Hypothalamus (tissue), 51 donors: ENCODE measurements at regions not wholly inside any gene's neighbourhood (a gene's known extent, or its start where the extent isn't known, plus 50 kb on each side); places are given as distances from the start of the nearest gene placed in this dataset.

Experiments
- DNase-seq, 51 donors: peaks; one replicate each; lab custom pipeline; 2025; lab: John Stamatoyannopoulos, UW

GRCh38 chr12:92539976-92540781, 162.6 kb upstream of the PLEKHG7 start:
- peak in 17 of 51 donors; percentile 0 to 15 (median 4) for DNase-seq

- DNase-seq = no peak
Observed at GRCh38 chr12:92539110-92539749, 163.6 kb upstream of the PLEKHG7 start.

GRCh38 chr12:92537290-92537960, 165.4 kb upstream of the PLEKHG7 start:
- DNase-seq = no peak

GRCh38 chr12:92535961-92536360, 166.8 kb upstream of the PLEKHG7 start:
- no peak for DNase-seq

- DNase-seq = no peak
Observed at GRCh38 chr12:92533280-92533890, 169.4 kb upstream of the PLEKHG7 start.

- no peak for DNase-seq
Observed at GRCh38 chr12:92530706-92531105, 172.1 kb upstream of the PLEKHG7 start.

GRCh38 chr12:92529944-92530343, 172.8 kb upstream of the PLEKHG7 start:
- no peak for DNase-seq

- no peak for DNase-seq
Observed at GRCh38 chr12:92528586-92528985, 174.2 kb upstream of the PLEKHG7 start.

- no peak for DNase-seq
Observed at GRCh38 chr12:92528097-92528496, 174.7 kb upstream of the PLEKHG7 start.

- DNase-seq = no peak
Observed at GRCh38 chr12:92524489-92524888, 178.3 kb upstream of the PLEKHG7 start.

GRCh38 chr12:92520511-92520910, 182.3 kb upstream of the PLEKHG7 start:
- DNase-seq = no peak

- DNase-seq = no peak
Observed at GRCh38 chr12:92519284-92519683, 183.5 kb upstream of the PLEKHG7 start.

GRCh38 chr12:92518071-92518470, 184.7 kb upstream of the PLEKHG7 start:
- DNase-seq = no peak

GRCh38 chr12:92516277-92516600, 186.6 kb upstream of the PLEKHG7 start:
- DNase-seq = no peak

- no peak for DNase-seq
Observed at GRCh38 chr12:92513231-92513730, 189.5 kb upstream of the PLEKHG7 start.

GRCh38 chr12:92511786-92512185, 191.0 kb upstream of the PLEKHG7 start:
- peak in 1 of 51 donors; percentile 6 for DNase-seq

- DNase-seq = no peak
Observed at GRCh38 chr12:92509156-92509738, 193.5 kb upstream of the PLEKHG7 start.

GRCh38 chr12:92506891-92507290, 195.9 kb upstream of the PLEKHG7 start:
- DNase-seq = no peak

- DNase-seq = peak in 1 of 51 donors; percentile 21
Observed at GRCh38 chr12:92506460-92506859, 196.3 kb upstream of the PLEKHG7 start.
